HG03521 (cell line): ENCODE measurements at regions not wholly inside any gene's neighbourhood (a gene's known extent, or its start where the extent isn't known, plus 50 kb on each side); places are given as distances from the start of the nearest gene placed in this dataset.

Experiments used
- ATAC-seq: cut with Tn5 transposase; IDR thresholded peaks from one replicate; pipeline ENCODE4 v1.9.1; 2021; ENCODE audit warnings: mild to moderate bottlenecking, moderate library complexity; ENCODE audit not compliant: unreplicated experiment

- ATAC-seq: no peak
Measured at GRCh38 chr11:92644595-92645445, 324.6 kb upstream of the MTNR1B start.

- ATAC-seq: no peak
Measured at GRCh38 chr11:92651159-92651558, 318.3 kb upstream of the MTNR1B start.

GRCh38 chr11:92653454-92653853 lies 316.0 kb upstream of the MTNR1B start:
- no peak for ATAC-seq

GRCh38 chr11:92656783-92657182 lies 312.7 kb upstream of the MTNR1B start:
- no peak for ATAC-seq

- ATAC-seq: no peak
Measured at GRCh38 chr11:92657226-92657625, 312.2 kb upstream of the MTNR1B start.

GRCh38 chr11:92658733-92659132 lies 310.7 kb upstream of the MTNR1B start:
- no peak for ATAC-seq

GRCh38 chr11:92659793-92660192 lies 309.7 kb upstream of the MTNR1B start:
- ATAC-seq: no peak

GRCh38 chr11:92662601-92663360 lies 306.7 kb upstream of the MTNR1B start:
- ATAC-seq: no peak

- no peak for ATAC-seq
Measured at GRCh38 chr11:92663539-92663938, 305.9 kb upstream of the MTNR1B start.

- no peak for ATAC-seq
Measured at GRCh38 chr11:92667486-92668152, 301.8 kb upstream of the MTNR1B start.

GRCh38 chr11:92670308-92670890 lies 299.1 kb upstream of the MTNR1B start:
- ATAC-seq: no peak

- no peak for ATAC-seq
Measured at GRCh38 chr11:92671081-92671480, 298.4 kb upstream of the MTNR1B start.

- no peak for ATAC-seq
Measured at GRCh38 chr11:92675303-92675702, 294.1 kb upstream of the MTNR1B start.

- ATAC-seq: no peak
Measured at GRCh38 chr11:92675810-92676209, 293.6 kb upstream of the MTNR1B start.

GRCh38 chr11:92678008-92678611 lies 291.3 kb upstream of the MTNR1B start:
- no peak for ATAC-seq

- no peak for ATAC-seq
Measured at GRCh38 chr11:92681586-92681985, 287.9 kb upstream of the MTNR1B start.

GRCh38 chr11:92682136-92682535 lies 287.3 kb upstream of the MTNR1B start:
- ATAC-seq: no peak

GRCh38 chr11:92682952-92683351 lies 286.5 kb upstream of the MTNR1B start:
- no peak for ATAC-seq

GRCh38 chr11:92685049-92685448 lies 284.4 kb upstream of the MTNR1B start:
- no peak for ATAC-seq

GRCh38 chr11:92687724-92688123 lies 281.7 kb upstream of the MTNR1B start:
- ATAC-seq: no peak

GRCh38 chr11:92688416-92688815 lies 281.0 kb upstream of the MTNR1B start:
- no peak for ATAC-seq
